OCI-LY7 (cell line): ENCODE measurements at regions not wholly inside any gene's neighbourhood (a gene's known extent, or its start where the extent isn't known, plus 50 kb on each side); places are given as distances from the start of the nearest gene placed in this dataset.

Source experiments
- BruUV-seq: library from RNA; stranded (reverse); fragments of 400-500 nt; replicated peaks from 2 replicates; lab custom pipeline; 2021; lab: Mats Ljungman, UMichigan
- CTCF ChIA-PET: fragments of 300-600 bp; sonication (Branson Sonifier 250); formaldehyde crosslinking; loops from one replicate; lab custom pipeline; 2022; ENCODE audit warnings: antibody characterized with exemption; ENCODE audit not compliant: unreplicated experiment; lab: Charles Lee
- POLR2A ChIA-PET: fragments of 300-600 bp; sonication (Branson Sonifier 250); formaldehyde crosslinking; loops from one replicate; lab custom pipeline; 2022; ENCODE audit warnings: antibody characterized with exemption; lab: Charles Lee
- DNase-seq: peaks from one replicate; pipeline ENCODE4 v3.0.0-alpha.2; 2015; ENCODE audit warnings: low spot score
- H2AFZ ChIP-seq: fragments of 200-600 bp; sonication (generic), shearing (Covaris generic); 2 replicates; pipeline ENCODE4 v1.6.1; 2014; ENCODE audit warnings: mild to moderate bottlenecking, antibody characterized with exemption, low read length, moderate library complexity
- H3K27ac ChIP-seq: fragments of 200-600 bp; sonication (generic); 2 replicates; pipeline ENCODE4 v1.5.1; 2014; ENCODE audit warnings: mixed run types, low read depth, mild to moderate bottlenecking, moderate library complexity, low read length, inconsistent platforms; ENCODE audit not compliant: poor library complexity, severe bottlenecking
- H3K36me3 ChIP-seq: fragments of 200-600 bp; sonication (generic); 2 replicates; pipeline ENCODE4 v1.6.1; 2014; ENCODE audit warnings: mild to moderate bottlenecking, antibody characterized with exemption, low read length, moderate library complexity, mixed read lengths; ENCODE audit not compliant: insufficient read depth
- H3K4me1 ChIP-seq: fragments of 200-600 bp; sonication (generic); 2 replicates; pipeline ENCODE4 v1.5.1; 2014; ENCODE audit warnings: mild to moderate bottlenecking, low read length; ENCODE audit not compliant: insufficient read depth, poor library complexity, severe bottlenecking
- H3K4me2 ChIP-seq: fragments of 200-600 bp; sonication (generic); 2 replicates; pipeline ENCODE4 v1.6.1; 2014; ENCODE audit warnings: mild to moderate bottlenecking, low read length
- H3K4me3 ChIP-seq: fragments of 200-600 bp; sonication (generic); 2 replicates; pipeline ENCODE4 v1.5.1; 2014; ENCODE audit warnings: mild to moderate bottlenecking, low read depth, low read length; ENCODE audit not compliant: poor library complexity, severe bottlenecking
- H3K79me2 ChIP-seq: fragments of 200-600 bp; sonication (generic); 2 replicates; pipeline ENCODE4 v1.6.1; 2016; ENCODE audit warnings: low read depth, mild to moderate bottlenecking, low read length, moderate library complexity, mixed read lengths; ENCODE audit not compliant: insufficient read depth
- H3K9me2 ChIP-seq: fragments of 200-600 bp; sonication (generic); 2 replicates; pipeline ENCODE4 v1.6.1; 2016; ENCODE audit warnings: mild to moderate bottlenecking, low read length, mixed read lengths; ENCODE audit not compliant: insufficient read depth
- H3K9me3 ChIP-seq: fragments of 200-600 bp; sonication (generic); 2 replicates; pipeline ENCODE4 v1.6.1; 2014; ENCODE audit warnings: mild to moderate bottlenecking, mixed run types, low read length, mixed read lengths
- H4K20me1 ChIP-seq: fragments of 200-600 bp; sonication (generic); 2 replicates; pipeline ENCODE4 v1.6.1; 2014; ENCODE audit warnings: mild to moderate bottlenecking, antibody characterized with exemption, low read length, moderate library complexity, mixed read lengths; ENCODE audit not compliant: insufficient read depth
- CTCF ChIP-seq: fragments of 200-600 bp; sonication (generic); conservative IDR thresholded peaks from 2 replicates; pipeline ENCODE4 v1.5.1; 2014; ENCODE audit warnings: mild to moderate bottlenecking, antibody characterized with exemption, low read length, moderate library complexity, mixed read lengths
- EZH2phosphoT487 ChIP-seq: fragments of 200-600 bp; sonication (generic); IDR thresholded peaks from 2 replicates; pipeline ENCODE4 v1.6.1; 2018; ENCODE audit warnings: low read depth, borderline replicate concordance, mild to moderate bottlenecking, mixed run types, antibody characterized with exemption, low read length, moderate library complexity, mixed read lengths
- intact Hi-C: fragments of 100-400 bp; cut with micrococcal nuclease; formaldehyde crosslinking; loops from one replicate; pipeline ENCODE4 v1.10.0; 2022; ENCODE audit not compliant: unreplicated experiment

- H3K36me3 ChIP-seq, result no peaks in the 10 kb centered on the region
- no peaks in the 10 kb centered on the region for H3K79me2 ChIP-seq
- no peak overlapping the region for H3K4me3 ChIP-seq
- no peak for TF ChIP-seq EZH2phosphoT487
- no peak for TF ChIP-seq CTCF
- ChIA-PET CTCF (no interaction called here), POLR2A (interaction anchor here (1.4 kb wide), 1 partner anchor 13 kb away, joined by 4 read pairs; no protein-coding TSS in a partner anchor)
- no peak overlapping the region for H3K4me2 ChIP-seq
- no peak for DNase-seq
- H4K20me1 ChIP-seq, result no peaks in the 10 kb centered on the region
- H3K9me3 ChIP-seq, result no peaks in the 10 kb centered on the region; the same call in 1 of the 2 replicates
- intact Hi-C loops, result no loop called here
- no peak overlapping the region for H3K27ac ChIP-seq
- H2AFZ ChIP-seq, result no peak overlapping the region
- H3K9me2 ChIP-seq, result no peaks in the 10 kb centered on the region
- H3K4me1 ChIP-seq, result peaks cover 11% of the 10 kb centered on the region
- no TSS peak for BruUV-seq
These were observed 213.4 kb upstream of the RASGEF1B start for GRCh38 chr4:81685104-81685503.

- Histone ChIP-seq H3K9me2 (no peaks in the 10 kb centered on the region), H3K4me3 (no peak overlapping the region), H3K79me2 (no peaks in the 10 kb centered on the region), H3K4me1 (peaks cover 9% of the 10 kb centered on the region), H3K27ac (no peak overlapping the region), H4K20me1 (no peaks in the 10 kb centered on the region), H3K9me3 (no peaks in the 10 kb centered on the region; the same call in 1 of the 2 replicates), H3K4me2 (no peak overlapping the region), H2AFZ (no peak overlapping the region), H3K36me3 (no peaks in the 10 kb centered on the region)
- no peak for DNase-seq
- no TSS peak for BruUV-seq
- ChIA-PET POLR2A (no interaction called here), CTCF (interaction anchor here (0.6 kb wide), 1 partner anchor 184 kb away, joined by 4 read pairs; no protein-coding TSS in a partner anchor)
- TF ChIP-seq EZH2phosphoT487, result no peak
- intact Hi-C loops, result no loop called here
These were observed 212.6 kb upstream of the RASGEF1B start for GRCh38 chr4:81684352-81684751.

GRCh38 chr4:81682492-81682891 is 210.8 kb upstream of the RASGEF1B start:
- no peak for DNase-seq
- no peaks in the 10 kb centered on the region for H3K79me2 ChIP-seq
- H4K20me1 ChIP-seq, result no peaks in the 10 kb centered on the region
- no peak overlapping the region for H3K27ac ChIP-seq
- intact Hi-C loops, result no loop called here
- H3K4me2 ChIP-seq, result no peak overlapping the region
- H3K9me2 ChIP-seq, result no peaks in the 10 kb centered on the region
- H3K36me3 ChIP-seq, result no peaks in the 10 kb centered on the region
- H2AFZ ChIP-seq, result no peak overlapping the region
- ChIA-PET POLR2A (interaction anchor here (1.3 to 1.5 kb wide), 2 partner anchors 19 to 29 kb away, joined by 3 to 5 read pairs; no protein-coding TSS in a partner anchor), CTCF (no interaction called here)
- H3K4me1 ChIP-seq, result peaks cover 2% of the 10 kb centered on the region
- H3K4me3 ChIP-seq, result no peak overlapping the region
- TF ChIP-seq EZH2phosphoT487 (no peak), CTCF (no peak)
- BruUV-seq, result no TSS peak
- no peaks in the 10 kb centered on the region; the same call in 1 of the 2 replicates for H3K9me3 ChIP-seq
